ENCODE measurements at regions not wholly inside any gene's neighbourhood (a gene's known extent, or its start where the extent isn't known, plus 50 kb on each side); places are given as distances from the start of the nearest gene placed in this dataset.

- ChIA-PET POLR2A (no interaction called here), RAD21 (ENCODE audit: low non-redundant PET in 1 of 2, low total read pairs in 2 of 2, uncharacterized antibody in 2 of 2, unreplicated experiment in 2 of 2) (no interaction called here), CTCF (no interaction called here)
- DNase-seq (ENCODE audit: low read depth, low spot score) (no peak), ATAC-seq (no peak)
- Histone ChIP-seq H2AFZ (ENCODE audit: low read depth, low read length, poor library complexity, severe bottlenecking) (no peak overlapping the region), H3K36me3 (ENCODE audit: control insufficient read depth in 1 of 2, insufficient read depth in 2 of 2, low read length in 2 of 2) (no peaks in the 10 kb centered on the region), H3K9me3 (ENCODE audit: control insufficient read depth in 1 of 2, insufficient read depth in 1 of 2, low read depth in 1 of 2, low read length in 2 of 2) (no peaks in the 10 kb centered on the region), H4K20me1 (ENCODE audit: insufficient read depth) (no peaks in the 10 kb centered on the region), H3K4me2 (ENCODE audit: low read length) (no peak overlapping the region), H3K9ac (ENCODE audit: low read length) (no peak overlapping the region), H3K4me3 (replicated peaks in 1 of 2; ENCODE audit: low read depth in 1 of 2, low read length in 2 of 2) (no peak overlapping the region), H3K9me2 (ENCODE audit: insufficient read depth) (no peaks in the 10 kb centered on the region), H3K79me2 (ENCODE audit: insufficient read depth, low read length) (no peaks in the 10 kb centered on the region), H3K27ac (ENCODE audit: low read depth, low read length) (no peak overlapping the region), H3K27me3 (ENCODE audit: insufficient read depth, low read length) (peaks cover 5% of the 10 kb centered on the region; the same call in 1 of the 2 replicates), H3K4me1 (ENCODE audit: control insufficient read depth in 1 of 2, insufficient read depth in 2 of 2, low read length in 2 of 2) (no peaks in the 10 kb centered on the region)
- no peak for TF ChIP-seq SP1 (IDR thresholded peaks at IDR 0.05; ENCODE audit: low read depth)
- no peak for TF ChIP-seq SRF (IDR thresholded peaks at IDR 0.05; ENCODE audit: low read depth)
- no peak for TF ChIP-seq RAD21 (IDR thresholded peaks at IDR 0.05; ENCODE audit: low read depth)
- TF ChIP-seq EZH2 (IDR thresholded peaks at IDR 0.05), result no peak
- TF ChIP-seq, protein P1, sequence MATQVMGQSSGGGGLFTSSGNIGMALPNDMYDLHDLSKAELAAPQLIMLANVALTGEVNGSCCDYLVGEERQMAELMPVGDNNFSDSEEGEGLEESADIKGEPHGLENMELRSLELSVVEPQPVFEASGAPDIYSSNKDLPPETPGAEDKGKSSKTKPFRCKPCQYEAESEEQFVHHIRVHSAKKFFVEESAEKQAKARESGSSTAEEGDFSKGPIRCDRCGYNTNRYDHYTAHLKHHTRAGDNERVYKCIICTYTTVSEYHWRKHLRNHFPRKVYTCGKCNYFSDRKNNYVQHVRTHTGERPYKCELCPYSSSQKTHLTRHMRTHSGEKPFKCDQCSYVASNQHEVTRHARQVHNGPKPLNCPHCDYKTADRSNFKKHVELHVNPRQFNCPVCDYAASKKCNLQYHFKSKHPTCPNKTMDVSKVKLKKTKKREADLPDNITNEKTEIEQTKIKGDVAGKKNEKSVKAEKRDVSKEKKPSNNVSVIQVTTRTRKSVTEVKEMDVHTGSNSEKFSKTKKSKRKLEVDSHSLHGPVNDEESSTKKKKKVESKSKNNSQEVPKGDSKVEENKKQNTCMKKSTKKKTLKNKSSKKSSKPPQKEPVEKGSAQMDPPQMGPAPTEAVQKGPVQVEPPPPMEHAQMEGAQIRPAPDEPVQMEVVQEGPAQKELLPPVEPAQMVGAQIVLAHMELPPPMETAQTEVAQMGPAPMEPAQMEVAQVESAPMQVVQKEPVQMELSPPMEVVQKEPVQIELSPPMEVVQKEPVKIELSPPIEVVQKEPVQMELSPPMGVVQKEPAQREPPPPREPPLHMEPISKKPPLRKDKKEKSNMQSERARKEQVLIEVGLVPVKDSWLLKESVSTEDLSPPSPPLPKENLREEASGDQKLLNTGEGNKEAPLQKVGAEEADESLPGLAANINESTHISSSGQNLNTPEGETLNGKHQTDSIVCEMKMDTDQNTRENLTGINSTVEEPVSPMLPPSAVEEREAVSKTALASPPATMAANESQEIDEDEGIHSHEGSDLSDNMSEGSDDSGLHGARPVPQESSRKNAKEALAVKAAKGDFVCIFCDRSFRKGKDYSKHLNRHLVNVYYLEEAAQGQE (IDR thresholded peaks at IDR 0.05; ENCODE audit: low read depth), result no peak
- no peak for TF ChIP-seq POLR2AphosphoS5 (IDR thresholded peaks at IDR 0.05; ENCODE audit: low read depth, low read length)
- no peak for TF ChIP-seq ZNF274 (IDR thresholded peaks at IDR 0.05; ENCODE audit: low read depth, low read length)
- intact Hi-C loops (cut with micrococcal nuclease), result no loop called here
- BruUV-seq (replicated peaks), result no TSS peak
Observed at GRCh38 chr1:227451057-227451456, 112.3 kb upstream of the ZNF678 start.

DNA sequence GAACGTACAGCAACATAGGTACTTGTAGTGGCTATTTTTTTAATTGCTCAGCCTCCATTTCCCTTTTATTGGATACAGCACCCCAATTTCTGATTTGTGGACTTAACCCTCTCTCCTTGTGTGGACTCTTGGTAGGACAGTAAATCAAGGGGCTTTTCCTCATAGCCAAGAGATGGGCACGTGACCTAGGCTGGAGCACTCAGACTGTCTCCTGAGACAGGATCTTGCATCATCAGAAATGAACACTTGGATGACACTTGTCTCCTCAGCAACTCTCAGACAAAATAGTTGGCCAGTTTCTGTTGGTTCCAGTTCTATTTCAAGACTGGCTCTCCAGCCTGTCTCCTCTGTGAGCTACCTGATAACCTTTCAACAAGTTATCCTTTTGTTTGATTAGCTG, 112.9 kb upstream of the ZNF678 start:
- BruUV-seq (replicated peaks), result no TSS peak
- CTCF ChIA-PET, result no interaction called here
- Histone ChIP-seq H3K4me2 (ENCODE audit: low read length) (no peak overlapping the region), H3K9ac (ENCODE audit: low read length) (no peak overlapping the region), H3K36me3 (ENCODE audit: control insufficient read depth in 1 of 2, insufficient read depth in 2 of 2, low read length in 2 of 2) (no peaks in the 10 kb centered on the region), H3K4me3 (replicated peaks in 1 of 2; ENCODE audit: low read depth in 1 of 2, low read length in 2 of 2) (no peak overlapping the region), H3K79me2 (ENCODE audit: insufficient read depth, low read length) (no peaks in the 10 kb centered on the region), H2AFZ (ENCODE audit: low read depth, low read length, poor library complexity, severe bottlenecking) (no peak overlapping the region), H3K9me3 (ENCODE audit: control insufficient read depth in 1 of 2, insufficient read depth in 1 of 2, low read depth in 1 of 2, low read length in 2 of 2) (no peaks in the 10 kb centered on the region), H3K27me3 (ENCODE audit: insufficient read depth, low read length) (peaks cover 4% of the 10 kb centered on the region; the same call in 1 of the 2 replicates), H3K9me2 (ENCODE audit: insufficient read depth) (no peaks in the 10 kb centered on the region), H4K20me1 (ENCODE audit: insufficient read depth) (no peaks in the 10 kb centered on the region), H3K27ac (ENCODE audit: low read depth, low read length) (no peak overlapping the region), H3K4me1 (ENCODE audit: control insufficient read depth in 1 of 2, insufficient read depth in 2 of 2, low read length in 2 of 2) (no peaks in the 10 kb centered on the region)
- DNase-seq (ENCODE audit: low read depth, low spot score), result no peak
- no peak for ATAC-seq
- RAD21 ChIA-PET (ENCODE audit: low non-redundant PET in 1 of 2, low total read pairs in 2 of 2, uncharacterized antibody in 2 of 2, unreplicated experiment in 2 of 2), result no interaction called here
- intact Hi-C loops (cut with micrococcal nuclease), result no loop called here
- TF ChIP-seq EZH2 (IDR thresholded peaks at IDR 0.05) (no peak), ELF1 (IDR thresholded peaks at IDR 0.05; ENCODE audit: borderline replicate concordance, low read depth) (no peak), SP1 (IDR thresholded peaks at IDR 0.05; ENCODE audit: low read depth) (no peak), CEBPB (IDR thresholded peaks at IDR 0.05; ENCODE audit: low read depth) (no peak), POLR2A (IDR thresholded peaks at IDR 0.05; ENCODE audit: borderline replicate concordance, extremely low read depth, insufficient read depth, insufficient read length) (no peak), TCF7L2 (IDR thresholded peaks at IDR 0.05; ENCODE audit: borderline replicate concordance, extremely low read depth, insufficient read depth, insufficient read length) (no peak), YY1 (IDR thresholded peaks at IDR 0.05; ENCODE audit: extremely low read depth, insufficient replicate concordance, low read depth, low read length) (no peak)
- POLR2A ChIA-PET, result no interaction called here
